Memory B cell (primary cell): ENCODE measurements at regions not wholly inside any gene's neighbourhood (a gene's known extent, or its start where the extent isn't known, plus 50 kb on each side); places are given as distances from the start of the nearest gene placed in this dataset.

Experiments
- ATAC-seq: fragments of 150-1000 bp; cut with Tn5 transposase; 2 replicates; pipeline ENCODE4 v1.10.0; 2021; ENCODE audit warnings: low read depth, mild to moderate bottlenecking, moderate library complexity
- DNase-seq, 2 donors: peaks; one replicate each; pipeline ENCODE4 v3.0.0; 2022; ENCODE audit warnings: low spot score in 2 of 2
- H3K27ac Mint-ChIP-seq: one replicate; pipeline ENCODE4 v1.8.0; 2022; ENCODE audit warnings: mild to moderate bottlenecking, moderate library complexity, mixed read lengths
- H3K27me3 Mint-ChIP-seq: one replicate; pipeline ENCODE4 v1.8.0; 2022; ENCODE audit warnings: mixed read lengths
- H3K36me3 Mint-ChIP-seq: one replicate; pipeline ENCODE4 v1.8.0; 2022; ENCODE audit warnings: mild to moderate bottlenecking, mixed read lengths
- H3K4me1 Mint-ChIP-seq: one replicate; pipeline ENCODE4 v1.8.0; 2022; ENCODE audit warnings: mixed read lengths
- H3K4me3 Mint-ChIP-seq: one replicate; pipeline ENCODE4 v1.8.0; 2022; ENCODE audit warnings: mild to moderate bottlenecking, moderate library complexity, mixed read lengths
- H3K9me3 Mint-ChIP-seq: one replicate; pipeline ENCODE4 v1.8.0; 2022; ENCODE audit warnings: mixed read lengths

DNA sequence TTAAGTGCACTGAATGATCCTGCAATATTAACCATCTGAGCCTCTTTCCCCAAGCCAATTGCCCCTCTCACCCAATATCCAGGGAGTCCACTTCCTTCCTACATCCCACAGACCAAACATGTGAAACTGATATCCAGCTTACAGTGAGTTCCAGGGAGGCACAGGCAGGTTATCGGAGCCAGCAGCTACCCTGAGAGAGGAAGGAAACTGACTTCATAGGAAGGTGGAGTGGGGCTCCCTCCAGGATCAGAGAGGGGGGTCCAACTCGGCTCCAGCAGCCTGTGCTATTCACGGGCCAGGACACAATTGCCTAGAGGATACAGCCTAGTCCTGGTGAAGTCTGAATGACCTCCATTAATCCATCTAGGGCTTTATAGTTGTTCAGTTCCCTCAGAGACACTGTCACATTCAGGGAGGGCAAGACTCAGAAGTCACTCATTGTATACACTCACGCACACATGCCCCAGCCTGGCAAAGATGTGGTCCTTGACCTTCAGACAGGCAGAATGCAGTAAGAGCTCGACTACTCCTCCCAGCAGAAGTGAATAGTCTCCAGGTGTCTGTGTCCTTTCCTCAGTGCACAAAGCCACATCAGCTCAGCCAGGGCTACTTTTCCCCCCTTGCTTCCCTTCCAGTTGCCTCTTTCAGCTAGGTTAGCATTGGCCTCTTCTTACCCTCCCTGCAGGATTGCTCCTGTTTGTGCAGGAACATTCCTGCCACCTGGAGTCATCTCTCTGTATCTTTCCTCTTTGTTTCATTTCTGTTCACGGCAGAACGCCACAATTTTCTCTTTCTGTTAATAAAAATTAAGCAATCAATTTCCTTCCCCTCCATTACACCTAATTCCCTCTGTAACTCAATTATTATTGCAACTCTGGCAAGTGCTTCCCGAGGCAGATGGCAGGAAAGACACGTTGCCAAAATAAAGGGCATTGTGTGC, 501.7 kb downstream of the ARHGEF28 start:
- DNase-seq, result no peak
- H3K27me3 Mint-ChIP-seq, result peaks cover 3% of the 10 kb centered on the region
- no peaks in the 10 kb centered on the region for H3K36me3 Mint-ChIP-seq
- no peak overlapping the region for H3K4me3 Mint-ChIP-seq
- no peaks in the 10 kb centered on the region for H3K9me3 Mint-ChIP-seq
- ATAC-seq, result no peak
- no peak overlapping the region for H3K27ac Mint-ChIP-seq
- H3K4me1 Mint-ChIP-seq, result no peaks in the 10 kb centered on the region

DNA sequence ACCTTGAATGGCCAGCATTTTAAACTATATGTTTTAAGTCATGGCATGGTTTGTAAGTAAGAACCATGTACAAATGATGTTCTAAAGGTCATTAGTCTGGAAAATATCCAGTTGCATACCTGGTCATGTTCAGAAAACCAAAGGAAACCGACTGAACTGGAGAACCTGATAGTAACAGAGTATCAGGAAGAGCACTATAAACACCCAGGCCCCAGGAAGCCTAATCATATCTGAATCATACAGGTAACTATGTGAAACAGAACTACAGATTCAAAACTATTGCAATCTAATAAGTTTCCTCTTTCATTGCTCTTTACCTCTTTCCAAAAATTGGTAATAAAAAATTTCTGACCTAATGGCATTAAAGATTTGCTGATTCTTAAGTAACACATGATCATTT, 500.3 kb downstream of the ARHGEF28 start:
- Mint-ChIP-seq H3K27ac (no peak overlapping the region), H3K36me3 (no peaks in the 10 kb centered on the region), H3K4me1 (no peaks in the 10 kb centered on the region), H3K4me3 (no peak overlapping the region), H3K27me3 (peaks cover 2% of the 10 kb centered on the region), H3K9me3 (no peaks in the 10 kb centered on the region)
- no peak for ATAC-seq
- DNase-seq, result no peak

DNA sequence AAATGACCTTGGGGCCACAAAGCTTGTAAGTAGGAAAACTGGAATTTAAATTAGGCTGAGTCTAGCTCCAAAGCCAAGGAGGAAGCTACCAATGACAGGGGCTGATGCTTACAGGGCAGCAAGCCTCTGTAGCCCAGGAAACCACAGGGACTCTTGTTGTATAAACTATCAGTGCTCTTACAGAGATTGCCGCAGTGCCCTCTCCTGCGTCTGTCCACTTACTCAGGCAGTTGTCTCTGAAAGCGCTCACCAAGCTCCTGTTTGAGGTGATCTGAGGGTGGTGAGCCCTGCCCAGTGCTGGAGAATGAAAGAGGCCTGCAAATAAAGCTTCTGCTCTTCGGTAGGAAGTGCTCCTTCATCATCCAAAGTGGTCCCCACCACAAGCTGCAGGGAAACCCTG, 498.8 kb downstream of the ARHGEF28 start:
- Mint-ChIP-seq H3K9me3 (no peaks in the 10 kb centered on the region), H3K27ac (no peak overlapping the region), H3K27me3 (peaks cover 2% of the 10 kb centered on the region), H3K4me3 (no peak overlapping the region), H3K36me3 (no peaks in the 10 kb centered on the region), H3K4me1 (no peaks in the 10 kb centered on the region)
- no peak for DNase-seq
- ATAC-seq, result no peak

DNA sequence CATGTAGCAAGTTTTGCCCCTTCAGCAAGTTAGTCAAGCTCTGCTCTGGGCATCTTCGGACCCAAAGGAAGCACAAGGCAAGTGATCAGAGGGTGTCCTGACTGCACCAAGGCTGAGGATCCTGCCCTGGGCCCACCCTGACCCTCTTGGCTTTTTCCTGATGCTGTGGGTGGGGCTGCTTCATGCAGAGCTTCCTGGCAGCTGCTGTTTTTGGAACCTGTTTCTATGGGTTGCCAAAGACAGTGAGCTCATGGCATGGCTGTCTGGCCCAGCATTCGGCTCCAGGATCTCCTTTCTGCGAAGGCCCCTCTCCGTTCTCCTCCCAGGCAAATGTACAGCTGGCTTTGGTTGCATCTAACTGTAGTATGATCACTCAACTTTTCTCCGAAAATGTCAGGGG, 497.9 kb downstream of the ARHGEF28 start:
- no peak overlapping the region for H3K27ac Mint-ChIP-seq
- H3K9me3 Mint-ChIP-seq, result no peaks in the 10 kb centered on the region
- peaks cover 2% of the 10 kb centered on the region for H3K27me3 Mint-ChIP-seq
- no peak for ATAC-seq
- H3K4me1 Mint-ChIP-seq, result no peaks in the 10 kb centered on the region
- H3K4me3 Mint-ChIP-seq, result no peak overlapping the region
- DNase-seq, result no peak
- H3K36me3 Mint-ChIP-seq, result no peaks in the 10 kb centered on the region

DNA sequence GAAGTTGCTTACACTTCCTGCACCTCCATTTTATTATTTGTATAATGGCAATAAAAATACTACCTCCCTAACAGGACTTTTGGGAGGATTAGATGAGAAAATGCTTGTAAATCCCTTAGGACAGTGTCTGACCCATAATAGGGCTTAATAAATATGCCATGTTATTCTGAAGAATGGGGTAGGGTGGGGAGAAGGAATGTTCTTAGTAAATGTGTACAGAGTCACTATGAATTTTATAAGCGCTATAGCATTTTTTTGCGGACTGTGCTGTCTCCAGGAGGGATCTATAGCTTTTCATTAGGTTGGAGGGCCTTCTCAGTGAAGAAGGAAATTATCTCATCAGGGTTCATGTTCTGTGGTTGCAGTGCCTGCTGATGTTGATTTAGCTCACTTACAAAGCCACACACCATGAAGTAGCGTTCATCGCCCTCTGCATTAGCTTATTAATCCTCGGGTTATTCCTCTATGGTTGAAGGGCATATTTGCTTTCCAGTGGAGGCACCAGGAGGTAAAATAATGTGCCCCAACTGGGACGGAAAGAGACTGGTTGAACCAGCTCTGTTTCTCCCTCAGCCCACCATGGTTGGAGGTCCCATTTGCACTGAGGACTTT, 497.1 kb downstream of the ARHGEF28 start:
- DNase-seq (no peak), ATAC-seq (no peak)
- Mint-ChIP-seq H3K4me3 (no peak overlapping the region), H3K4me1 (no peaks in the 10 kb centered on the region), H3K36me3 (no peaks in the 10 kb centered on the region), H3K9me3 (peaks cover under 1% of the 10 kb centered on the region), H3K27me3 (peaks cover 2% of the 10 kb centered on the region), H3K27ac (no peak overlapping the region)

DNA sequence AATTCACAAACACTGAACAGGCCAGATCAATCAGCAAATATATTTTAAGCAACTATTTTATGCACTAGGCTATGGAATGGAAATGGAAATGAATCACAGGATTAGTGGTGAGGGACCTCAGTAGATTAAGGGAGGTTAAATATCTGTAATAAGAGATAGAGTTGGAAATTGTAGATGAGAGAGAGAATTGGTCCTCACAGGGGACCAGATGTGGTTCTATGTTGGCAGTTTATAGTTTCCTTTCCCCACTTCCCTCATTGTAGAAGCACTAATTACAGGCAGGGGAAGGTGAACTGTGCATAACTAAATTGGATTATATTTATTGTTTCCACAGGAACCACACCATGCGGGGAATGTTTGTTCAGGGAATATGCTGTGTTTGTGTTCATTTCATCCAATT, 496.2 kb downstream of the ARHGEF28 start:
- H3K4me3 Mint-ChIP-seq, result no peak overlapping the region
- H3K36me3 Mint-ChIP-seq, result no peaks in the 10 kb centered on the region
- no peak overlapping the region for H3K27ac Mint-ChIP-seq
- ATAC-seq, result no peak
- DNase-seq, result no peak
- H3K4me1 Mint-ChIP-seq, result no peaks in the 10 kb centered on the region
- peaks cover 3% of the 10 kb centered on the region for H3K9me3 Mint-ChIP-seq
- H3K27me3 Mint-ChIP-seq, result peaks cover 2% of the 10 kb centered on the region

DNA sequence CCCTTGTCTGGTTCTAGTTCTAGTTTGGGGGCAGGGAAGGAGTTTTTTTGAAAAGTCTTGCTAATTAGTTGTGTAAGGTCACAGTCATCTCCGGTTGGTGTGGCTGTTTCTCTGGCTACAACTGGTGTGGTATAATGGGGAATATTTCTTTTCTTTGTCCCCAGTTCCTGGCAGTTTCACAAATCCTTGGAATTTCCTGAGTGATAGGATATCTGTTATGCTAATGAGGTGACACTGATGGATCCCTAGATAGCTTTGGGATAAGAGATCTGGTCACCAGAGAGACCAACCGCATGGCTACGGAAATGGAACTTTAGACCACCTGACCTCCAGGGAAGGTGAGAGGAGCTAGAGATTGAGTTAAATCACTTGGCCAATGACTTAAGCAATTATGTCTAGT, 494.6 kb downstream of the ARHGEF28 start:
- H3K4me1 Mint-ChIP-seq, result no peaks in the 10 kb centered on the region
- H3K27ac Mint-ChIP-seq, result no peak overlapping the region
- H3K4me3 Mint-ChIP-seq, result no peak overlapping the region
- no peak for ATAC-seq
- H3K27me3 Mint-ChIP-seq, result peaks cover 4% of the 10 kb centered on the region
- peaks cover 3% of the 10 kb centered on the region for H3K9me3 Mint-ChIP-seq
- no peaks in the 10 kb centered on the region for H3K36me3 Mint-ChIP-seq
- DNase-seq, result no peak

DNA sequence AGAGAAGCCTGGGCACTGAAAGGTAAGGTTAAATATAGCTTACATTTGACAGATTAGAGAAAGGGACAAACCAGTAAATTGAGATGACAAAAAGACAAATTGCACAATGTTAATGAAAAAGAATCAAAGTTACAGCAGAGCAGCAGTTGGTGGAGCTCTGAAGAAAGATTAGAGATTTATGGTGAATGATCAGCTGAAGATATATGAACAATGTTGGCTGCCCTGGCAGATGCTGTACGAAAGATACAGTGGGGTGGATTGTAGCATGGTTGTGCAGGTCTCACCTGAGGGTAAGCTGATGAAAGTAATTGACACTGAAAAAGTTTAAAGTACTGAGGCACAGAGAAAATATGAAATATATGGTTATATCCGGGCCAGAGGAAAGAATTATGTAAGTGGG, 492.1 kb downstream of the ARHGEF28 start:
- Mint-ChIP-seq H3K9me3 (peaks cover 3% of the 10 kb centered on the region), H3K27me3 (peaks cover 2% of the 10 kb centered on the region), H3K4me3 (no peak overlapping the region), H3K27ac (no peak overlapping the region), H3K4me1 (no peaks in the 10 kb centered on the region), H3K36me3 (no peaks in the 10 kb centered on the region)
- no peak for DNase-seq
- ATAC-seq, result no peak

DNA sequence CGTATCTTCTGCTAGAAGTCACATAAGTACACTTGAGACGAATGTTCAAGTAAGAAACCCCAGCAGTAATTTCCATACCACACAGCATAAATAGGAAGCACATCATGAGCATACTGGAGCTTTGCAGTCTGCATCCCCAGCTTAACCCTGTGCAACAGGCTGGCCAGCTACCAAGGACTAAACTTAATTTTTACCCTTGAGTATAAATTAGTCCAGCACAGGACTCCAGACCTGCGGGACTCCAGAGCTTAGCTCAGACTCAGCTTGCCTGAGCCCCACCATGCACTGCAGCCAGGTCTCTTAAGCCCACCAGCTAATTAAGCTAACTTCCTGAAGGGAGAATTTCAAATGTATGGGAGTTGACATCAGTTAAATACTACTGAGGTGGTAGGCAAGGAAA, 491.0 kb downstream of the ARHGEF28 start:
- H3K36me3 Mint-ChIP-seq, result no peaks in the 10 kb centered on the region
- no peak overlapping the region for H3K27ac Mint-ChIP-seq
- ATAC-seq (no peak), DNase-seq (no peak)
- no peak overlapping the region for H3K4me3 Mint-ChIP-seq
- no peaks in the 10 kb centered on the region for H3K4me1 Mint-ChIP-seq
- peaks cover 2% of the 10 kb centered on the region for H3K27me3 Mint-ChIP-seq
- peaks cover 3% of the 10 kb centered on the region for H3K9me3 Mint-ChIP-seq

DNA sequence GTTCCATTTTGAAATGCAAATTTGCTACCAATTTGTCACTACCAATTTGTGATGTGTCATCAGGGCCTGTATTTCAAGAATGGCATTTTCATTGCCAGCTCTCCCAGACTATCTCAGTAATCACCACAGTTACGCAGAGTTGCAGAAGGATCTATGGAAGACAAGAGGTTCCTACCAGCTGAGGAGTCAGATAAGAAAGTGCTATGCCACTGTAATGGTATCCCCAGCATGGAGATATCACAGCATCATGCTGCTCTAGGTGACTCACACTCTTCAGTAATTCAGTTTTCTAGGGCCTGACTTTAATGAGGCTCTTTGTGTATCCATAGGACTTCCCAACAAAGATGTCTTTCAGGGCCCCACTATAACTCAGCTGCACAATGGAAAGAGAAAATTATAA, 490.3 kb downstream of the ARHGEF28 start:
- Mint-ChIP-seq H3K9me3 (peaks cover 3% of the 10 kb centered on the region), H3K4me1 (no peaks in the 10 kb centered on the region), H3K27ac (no peak overlapping the region), H3K36me3 (no peaks in the 10 kb centered on the region), H3K27me3 (peaks cover 2% of the 10 kb centered on the region), H3K4me3 (no peak overlapping the region)
- DNase-seq (no peak), ATAC-seq (no peak)

DNA sequence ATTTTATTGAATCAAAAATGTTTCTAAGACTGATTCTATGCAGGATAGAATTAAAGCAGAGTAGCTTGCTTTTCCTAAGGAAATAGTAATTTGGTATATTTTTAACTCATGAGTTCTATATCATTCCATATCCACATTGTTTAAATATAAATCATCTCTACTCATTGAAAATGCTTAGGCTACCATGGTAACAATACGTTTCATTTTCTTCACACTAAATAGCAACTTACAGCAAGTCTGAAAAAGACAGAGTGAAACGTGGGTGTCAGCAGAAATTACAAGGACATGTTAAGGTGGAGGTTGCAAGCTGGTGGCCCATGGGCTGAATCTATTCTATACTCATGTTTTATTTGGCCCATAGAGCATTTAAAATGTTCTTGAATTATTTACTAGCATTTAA, 487.9 kb downstream of the ARHGEF28 start:
- no peaks in the 10 kb centered on the region for H3K36me3 Mint-ChIP-seq
- DNase-seq, result no peak
- H3K27ac Mint-ChIP-seq, result no peak overlapping the region
- peaks cover 5% of the 10 kb centered on the region for H3K27me3 Mint-ChIP-seq
- no peak for ATAC-seq
- no peaks in the 10 kb centered on the region for H3K4me1 Mint-ChIP-seq
- peaks cover 3% of the 10 kb centered on the region for H3K9me3 Mint-ChIP-seq
- no peak overlapping the region for H3K4me3 Mint-ChIP-seq

DNA sequence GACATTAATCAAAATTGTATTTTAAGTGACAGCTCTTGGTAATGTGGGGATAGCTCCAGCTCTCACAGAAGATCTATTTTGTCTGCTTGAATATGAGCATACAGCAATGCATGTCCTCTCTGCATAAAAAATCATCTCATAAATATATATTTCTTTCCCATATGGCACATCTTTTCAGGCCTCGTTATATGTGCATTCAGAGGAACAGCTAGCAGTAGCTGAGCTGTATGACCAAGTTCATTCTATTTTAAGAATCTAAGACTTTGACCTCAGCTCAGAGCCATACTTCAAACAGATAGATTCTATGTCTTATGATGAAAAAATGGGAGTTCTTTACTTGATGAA, 487.2 kb downstream of the ARHGEF28 start:
- ATAC-seq (no peak), DNase-seq (no peak)
- Mint-ChIP-seq H3K27ac (no peak overlapping the region), H3K9me3 (peaks cover 3% of the 10 kb centered on the region), H3K27me3 (peaks cover 5% of the 10 kb centered on the region), H3K36me3 (no peaks in the 10 kb centered on the region), H3K4me3 (no peak overlapping the region), H3K4me1 (no peaks in the 10 kb centered on the region)

DNA sequence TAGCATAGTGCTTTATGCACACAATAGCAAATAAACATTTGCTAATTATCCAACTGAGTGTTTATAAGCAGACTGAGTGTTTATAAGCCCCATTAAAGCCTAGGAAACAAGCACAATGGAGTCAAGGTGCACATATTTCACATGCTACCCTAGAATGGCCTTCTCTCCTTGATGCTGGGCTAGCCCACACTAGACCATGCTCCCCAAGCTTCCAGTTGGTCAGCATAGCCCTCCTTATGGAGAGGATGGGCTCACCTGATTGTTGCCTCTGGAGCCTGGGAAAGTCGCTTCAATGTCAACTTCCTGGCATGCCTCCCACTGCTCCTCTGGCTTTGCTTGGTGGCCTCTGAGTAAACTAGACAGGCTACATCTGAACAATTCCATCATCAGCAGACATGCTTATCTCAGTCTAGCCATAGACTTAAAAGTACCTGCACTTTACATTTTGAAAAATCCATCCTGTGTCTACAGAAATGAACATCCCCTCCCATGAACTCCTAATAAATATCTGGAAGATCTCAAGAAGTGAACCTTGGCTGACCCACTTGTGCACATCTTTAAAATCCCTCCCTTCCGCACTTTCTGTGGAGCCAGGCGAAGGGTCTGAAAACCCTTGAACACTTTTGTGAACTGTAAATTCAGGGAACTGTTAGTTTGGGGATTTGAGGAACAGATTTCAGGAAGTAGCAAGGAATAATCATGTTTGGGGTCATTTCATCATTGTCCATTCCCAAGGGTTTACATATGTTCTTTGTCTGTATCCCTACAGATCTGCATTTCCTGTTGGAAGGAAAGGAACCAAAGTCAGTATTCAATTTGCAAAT, 486.6 kb downstream of the ARHGEF28 start:
- ATAC-seq (no peak), DNase-seq (no peak)
- Mint-ChIP-seq H3K36me3 (no peaks in the 10 kb centered on the region), H3K4me1 (no peaks in the 10 kb centered on the region), H3K9me3 (no peaks in the 10 kb centered on the region), H3K27me3 (peaks cover 6% of the 10 kb centered on the region), H3K4me3 (no peak overlapping the region), H3K27ac (no peak overlapping the region)

DNA sequence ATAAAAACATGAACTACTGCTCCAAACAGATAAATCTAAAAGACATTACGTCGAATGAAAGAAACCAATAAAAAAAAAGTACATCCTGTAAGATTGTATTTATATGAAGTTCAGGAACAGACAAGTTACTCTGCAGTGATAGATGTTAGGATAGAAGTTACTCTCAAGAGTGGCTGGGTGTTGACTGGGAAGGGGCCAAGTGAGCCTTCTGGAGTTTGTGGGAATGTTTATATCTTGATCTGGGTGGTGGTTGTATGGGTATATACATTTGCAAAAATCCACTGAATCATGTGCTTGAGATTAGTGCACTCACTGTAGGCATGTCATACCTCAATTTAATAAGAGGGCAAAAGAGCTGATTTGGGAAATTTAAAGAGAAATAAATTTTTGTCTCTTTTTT, 485.8 kb downstream of the ARHGEF28 start:
- Mint-ChIP-seq H3K4me1 (no peaks in the 10 kb centered on the region), H3K27me3 (peaks cover 9% of the 10 kb centered on the region), H3K9me3 (no peaks in the 10 kb centered on the region), H3K4me3 (no peak overlapping the region), H3K36me3 (no peaks in the 10 kb centered on the region), H3K27ac (no peak overlapping the region)
- DNase-seq (no peak), ATAC-seq (no peak)
